HG02642 (cell line): ENCODE measurements at regions not wholly inside any gene's neighbourhood (a gene's known extent, or its start where the extent isn't known, plus 50 kb on each side); places are given as distances from the start of the nearest gene placed in this dataset.
"Not testable (repeated sequence)": the region's sequence is repeated elsewhere in the genome, so short reads cannot be mapped to it uniquely, and the experiment has no call there.

ENCODE experiments used
- ATAC-seq: cut with Tn5 transposase; IDR thresholded peaks from one replicate; pipeline ENCODE4 v1.9.1; 2021; ENCODE audit warnings: mild to moderate bottlenecking; ENCODE audit not compliant: unreplicated experiment, poor library complexity

DNA sequence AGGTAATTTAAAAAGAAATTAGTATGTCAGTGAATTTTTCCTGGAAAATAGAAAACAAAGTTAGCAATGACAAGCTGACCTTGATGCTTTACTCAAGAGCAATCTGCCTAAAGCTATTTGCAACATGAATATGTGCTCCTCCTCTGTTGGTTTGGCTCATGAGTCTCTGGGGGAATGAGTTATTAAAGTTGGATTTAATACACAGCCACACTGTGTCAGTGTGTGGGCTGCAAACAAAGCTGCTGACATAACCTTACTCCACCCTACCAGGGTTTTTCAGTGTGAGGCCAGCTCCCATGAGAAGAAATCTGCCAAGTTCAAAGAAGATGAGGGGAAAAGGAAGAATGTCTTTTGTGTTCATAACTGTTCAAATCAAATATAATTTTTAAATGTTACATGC lies 280.5 kb downstream of the TLL1 start:
- no peak for ATAC-seq

DNA sequence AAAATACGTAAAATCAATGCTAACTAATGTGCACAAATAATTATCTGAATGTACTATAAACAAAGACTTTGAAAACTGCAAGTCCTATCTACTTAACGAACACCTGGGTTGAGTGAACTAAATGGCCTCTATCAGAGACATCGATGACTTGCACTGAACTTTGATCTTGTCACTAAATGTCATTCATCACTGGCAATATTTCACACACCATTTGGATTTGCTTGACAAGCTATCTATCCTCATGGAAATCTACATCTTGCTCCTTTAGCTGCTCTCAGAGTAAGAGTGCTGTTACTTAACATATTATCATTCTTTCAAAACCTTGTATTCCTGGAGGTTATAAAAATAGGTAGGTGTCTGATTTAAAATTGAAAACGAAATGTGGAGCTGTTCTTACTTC lies 289.3 kb downstream of the TLL1 start:
- ATAC-seq = no peak

DNA sequence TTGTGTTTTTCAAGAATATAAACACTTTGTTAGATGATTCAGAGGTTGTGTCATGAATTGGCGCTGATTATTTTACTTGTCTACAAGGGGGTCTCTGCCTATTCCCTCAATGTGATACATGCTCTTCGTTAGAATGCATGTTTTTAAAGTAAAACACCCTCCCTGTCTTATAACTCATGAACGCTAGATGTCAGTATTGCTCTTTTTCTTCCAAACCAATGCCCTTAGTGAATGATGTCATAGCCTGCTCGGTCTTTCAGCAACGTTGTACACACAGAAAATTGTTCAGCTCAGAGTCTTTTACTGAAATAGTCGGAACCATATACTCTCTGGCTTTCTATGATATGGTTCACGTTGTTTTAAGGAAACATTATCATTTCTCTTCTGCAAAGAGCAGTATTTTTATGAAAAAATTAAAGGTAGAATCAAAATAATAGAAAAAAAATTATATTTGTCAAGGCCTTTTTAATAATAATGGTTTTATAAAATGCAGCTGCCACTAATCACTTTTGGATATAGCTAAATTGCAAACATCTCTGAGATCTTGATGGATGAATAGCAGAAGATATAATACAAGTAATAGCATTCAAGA lies 292.9 kb downstream of the TLL1 start:
- ATAC-seq = peak; percentile 99

DNA sequence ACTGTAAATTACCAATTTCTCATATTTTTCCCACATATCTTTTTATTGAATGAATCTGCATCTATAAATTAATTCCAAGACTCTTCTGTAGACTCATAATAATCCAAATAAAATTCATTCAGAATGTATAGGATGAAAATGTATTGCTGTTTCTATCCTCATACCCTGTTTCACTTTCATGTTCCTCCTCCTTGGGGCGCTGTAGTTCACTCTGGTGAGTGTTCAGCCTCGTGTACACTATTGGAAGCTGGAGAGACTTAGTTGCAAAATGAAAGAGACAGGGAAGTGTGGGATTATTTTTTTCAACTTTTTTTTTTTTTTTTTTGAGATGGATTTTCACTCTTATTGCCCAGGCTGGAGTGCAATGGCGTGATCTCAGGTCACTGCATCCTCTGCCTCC lies 296.1 kb downstream of the TLL1 start:
- ATAC-seq = no peak

DNA sequence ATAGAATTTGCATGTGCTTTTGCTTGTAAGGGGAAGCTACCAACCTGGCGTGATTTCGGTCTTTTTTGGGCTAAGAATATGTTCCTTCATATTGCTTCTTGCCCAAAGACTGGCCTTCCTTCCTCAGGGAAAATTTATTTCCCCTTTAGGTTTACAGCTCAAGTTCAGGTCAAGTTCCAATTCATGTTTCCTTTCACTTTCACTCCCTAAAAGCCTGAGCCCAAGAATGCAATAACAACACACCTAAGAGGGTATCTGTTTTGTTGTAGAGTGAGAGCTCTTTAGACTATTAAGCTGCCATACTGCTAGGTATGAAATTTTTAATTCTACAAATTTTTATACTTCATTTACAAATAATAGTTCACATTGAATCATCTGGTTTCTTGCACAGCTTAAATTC lies 299.6 kb downstream of the TLL1 start:
- no peak for ATAC-seq

DNA sequence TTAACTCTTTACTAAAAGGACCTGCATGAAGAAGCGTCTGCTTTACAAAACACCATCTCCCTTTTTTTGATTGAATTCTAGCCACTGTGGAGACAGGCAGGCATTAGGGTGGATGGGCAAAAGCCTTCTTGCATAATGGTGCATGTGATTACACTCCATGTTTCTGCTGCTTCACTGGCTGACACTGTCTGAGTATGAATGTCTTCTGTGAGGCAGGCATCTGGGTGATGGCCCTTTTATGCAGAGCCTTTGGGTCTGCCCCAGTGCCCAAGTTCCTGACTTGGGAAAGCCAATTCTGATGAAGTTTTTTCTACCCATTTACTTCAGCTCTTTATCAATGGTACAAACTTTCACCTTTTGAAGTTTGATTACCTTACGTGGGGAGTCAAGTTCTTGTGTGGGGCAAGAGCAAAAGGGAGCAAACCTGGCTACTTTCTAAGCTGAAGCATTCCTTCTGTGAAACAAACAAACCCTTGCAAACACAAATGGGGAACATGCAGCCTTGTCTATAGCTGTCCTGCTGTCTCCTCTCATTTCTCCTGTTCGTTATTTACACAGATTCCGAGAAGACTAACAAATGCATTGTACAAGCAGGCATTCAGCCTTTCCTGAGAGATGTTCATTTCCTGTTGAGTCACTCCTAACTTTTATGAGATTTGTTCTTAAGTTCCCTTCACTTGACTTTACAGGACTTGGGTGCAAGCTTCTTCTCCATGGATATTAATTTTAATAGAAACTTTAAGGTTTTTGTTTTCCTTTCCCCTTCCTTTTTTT lies 301.9 kb downstream of the TLL1 start:
- no peak for ATAC-seq

DNA sequence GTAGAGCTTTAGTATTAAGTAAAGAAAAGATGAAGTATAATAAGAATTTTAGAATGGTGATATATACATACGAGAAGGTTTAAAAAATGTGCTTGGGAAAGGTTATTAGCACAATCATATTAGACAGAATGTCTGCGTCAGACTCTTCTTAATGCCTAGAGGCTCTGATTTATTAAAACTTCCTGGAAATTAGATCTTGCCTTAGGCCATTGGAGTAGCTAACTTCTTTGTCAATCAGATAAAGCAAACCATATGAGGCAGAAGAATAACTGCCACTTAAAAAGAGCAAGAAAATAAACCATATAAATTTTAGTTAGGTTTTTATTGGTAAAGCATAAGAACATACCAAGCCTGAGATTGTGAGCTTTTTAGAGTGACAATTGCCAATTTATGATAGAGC lies 309.1 kb downstream of the TLL1 start:
- no peak for ATAC-seq

DNA sequence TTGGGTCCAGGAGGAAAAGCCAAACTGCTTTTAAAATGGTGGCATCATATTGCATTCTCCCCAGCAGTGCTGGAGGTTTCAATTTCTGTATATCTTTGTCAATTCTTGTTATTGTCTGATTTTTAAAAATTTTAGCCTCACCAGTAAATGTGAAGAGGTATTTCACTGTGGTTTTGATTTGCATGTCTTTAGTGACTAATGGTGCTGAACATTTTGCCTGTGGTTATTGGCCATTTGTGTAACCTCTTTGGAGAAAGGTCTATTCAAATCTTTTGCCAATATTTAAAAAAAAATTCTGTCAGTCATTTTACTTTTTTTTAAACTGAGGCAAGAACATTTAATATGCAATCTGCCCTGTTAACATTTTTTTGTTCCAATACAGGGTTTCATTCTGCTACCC lies 322.1 kb downstream of the TLL1 start:
- no peak for ATAC-seq

DNA sequence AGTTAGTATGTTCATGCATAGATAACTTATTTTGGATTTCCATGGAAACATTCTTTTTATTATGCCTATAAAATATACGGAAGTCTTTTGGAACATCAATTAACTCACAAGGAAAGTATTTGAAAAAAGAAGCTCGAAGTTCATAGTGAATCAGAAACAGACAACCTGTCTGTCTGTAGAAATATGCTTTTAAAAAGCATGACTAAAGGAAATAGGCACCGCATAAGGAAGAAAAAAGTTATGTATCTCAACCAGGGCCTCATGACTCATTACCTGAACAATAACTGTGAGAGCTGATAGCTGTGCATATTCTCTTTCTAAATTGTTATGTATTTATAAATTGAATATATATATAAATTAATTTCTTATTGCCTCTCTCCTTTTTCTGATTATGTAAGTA lies 324.1 kb downstream of the TLL1 start:
- no peak for ATAC-seq

DNA sequence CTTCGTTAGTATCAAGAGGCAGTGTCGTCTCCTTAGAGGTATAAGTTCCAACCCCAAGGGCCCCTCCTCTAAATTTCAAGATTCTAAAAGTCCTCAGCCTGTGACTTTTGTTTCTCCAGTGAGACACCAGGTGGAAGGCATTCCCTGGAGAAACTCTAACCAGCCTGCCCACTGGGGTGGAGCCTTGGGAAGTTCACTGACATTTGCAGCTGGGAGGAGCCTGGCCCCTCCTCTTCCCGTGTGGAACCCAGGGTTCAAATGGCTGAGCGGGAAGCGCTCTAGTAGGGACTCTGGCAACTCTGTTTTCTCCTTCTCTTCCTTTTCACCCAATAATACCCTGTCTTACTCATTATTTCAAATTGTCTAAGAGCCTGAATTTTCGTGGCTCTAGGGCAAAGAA lies 325.0 kb downstream of the TLL1 start:
- ATAC-seq = no peak

DNA sequence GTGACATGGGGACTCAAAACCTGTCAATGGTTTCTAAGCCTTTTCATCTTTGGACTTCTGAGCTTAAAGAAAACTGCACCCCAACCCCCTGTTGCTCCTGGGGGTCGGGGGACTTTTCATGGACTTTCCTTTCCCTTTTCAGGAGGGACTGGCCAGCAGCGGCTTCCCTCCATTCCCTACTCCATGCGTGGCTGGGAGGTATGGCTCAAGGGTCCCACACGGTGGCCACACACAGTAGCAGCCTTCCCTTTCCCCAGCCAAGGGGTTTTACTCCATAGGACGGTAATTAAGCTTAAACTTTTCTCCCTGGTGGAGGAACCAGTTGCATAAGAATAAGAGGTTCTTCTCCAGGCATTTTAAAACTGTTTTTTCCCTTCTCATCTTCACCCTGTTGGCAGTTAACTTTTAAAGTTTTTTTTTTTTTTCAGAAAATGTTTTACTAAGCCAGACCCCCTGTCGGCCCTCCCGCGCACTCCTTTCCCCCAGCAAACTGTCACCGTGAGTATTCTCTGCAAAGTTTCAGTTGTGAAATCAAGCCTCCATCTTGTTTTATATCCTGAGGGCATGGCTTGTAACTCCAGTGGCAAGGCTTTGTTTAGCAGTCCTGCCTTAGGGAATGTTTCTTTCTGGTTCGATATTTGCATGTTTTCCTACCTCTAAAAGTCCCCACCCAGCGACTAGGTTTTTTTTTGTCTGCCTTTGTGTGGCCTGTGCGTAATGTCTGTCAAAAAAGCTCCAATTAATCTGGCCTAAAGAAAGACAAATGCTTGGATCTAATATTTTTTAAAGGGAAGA lies 325.7 kb downstream of the TLL1 start:
- no peak for ATAC-seq

DNA sequence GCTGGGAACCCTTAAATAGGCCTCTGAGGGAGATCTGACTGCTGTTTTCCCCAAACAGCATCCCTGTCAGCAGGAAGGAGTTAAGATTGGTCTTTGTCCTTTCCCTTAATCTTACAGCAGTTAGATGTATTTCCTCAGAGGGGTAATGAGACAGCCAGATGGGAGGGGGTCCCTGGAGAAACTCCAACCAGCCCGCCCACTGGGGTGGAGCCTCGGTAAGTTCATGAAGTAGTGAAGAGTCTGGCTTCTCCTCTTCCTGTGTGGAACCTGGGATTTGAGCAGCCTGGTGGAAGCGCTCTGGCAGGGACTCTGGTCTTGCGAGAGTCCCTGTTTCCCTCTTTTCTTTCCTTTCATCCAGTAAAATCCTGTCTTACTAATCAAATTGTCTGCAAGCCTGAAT lies 330.0 kb downstream of the TLL1 start:
- no peak for ATAC-seq

DNA sequence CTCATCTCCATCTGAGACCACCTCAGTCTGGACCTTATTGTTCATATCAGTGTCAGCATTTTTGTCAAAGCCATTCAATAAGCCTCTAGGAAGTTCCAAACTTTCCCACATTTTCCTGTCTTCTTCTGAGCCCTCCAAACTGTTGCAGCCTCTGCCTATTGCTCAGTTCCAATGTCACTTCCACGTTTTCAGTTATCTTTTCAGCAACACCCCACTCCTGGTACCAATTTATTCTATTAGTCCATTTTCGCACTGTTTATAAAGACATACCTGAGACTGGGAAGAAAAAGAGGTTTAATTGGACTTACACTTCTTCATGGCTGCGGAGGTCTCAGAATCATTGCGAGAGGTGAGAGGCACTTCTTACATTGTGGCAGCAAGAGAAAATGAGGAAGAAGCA lies 339.3 kb downstream of the TLL1 start:
- not testable (repeated sequence) for ATAC-seq

DNA sequence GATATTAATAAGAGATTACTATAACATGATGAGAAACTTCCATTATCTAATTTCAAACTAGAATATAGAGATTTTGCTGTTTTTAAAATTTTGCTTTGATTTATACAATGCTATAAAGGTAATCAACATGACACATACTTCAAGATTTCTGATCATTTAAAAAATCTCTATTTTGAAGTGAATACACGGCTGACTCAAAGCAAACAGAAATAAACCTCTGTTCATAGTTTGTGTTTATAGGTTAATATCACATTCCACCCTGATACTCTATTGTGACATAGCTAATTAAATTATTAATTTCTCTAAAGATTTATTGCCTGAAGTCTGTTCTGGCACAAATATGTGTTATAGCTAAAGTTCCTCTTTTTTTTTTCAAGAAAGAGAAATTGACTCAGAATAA lies 349.2 kb downstream of the TLL1 start:
- ATAC-seq = no peak

DNA sequence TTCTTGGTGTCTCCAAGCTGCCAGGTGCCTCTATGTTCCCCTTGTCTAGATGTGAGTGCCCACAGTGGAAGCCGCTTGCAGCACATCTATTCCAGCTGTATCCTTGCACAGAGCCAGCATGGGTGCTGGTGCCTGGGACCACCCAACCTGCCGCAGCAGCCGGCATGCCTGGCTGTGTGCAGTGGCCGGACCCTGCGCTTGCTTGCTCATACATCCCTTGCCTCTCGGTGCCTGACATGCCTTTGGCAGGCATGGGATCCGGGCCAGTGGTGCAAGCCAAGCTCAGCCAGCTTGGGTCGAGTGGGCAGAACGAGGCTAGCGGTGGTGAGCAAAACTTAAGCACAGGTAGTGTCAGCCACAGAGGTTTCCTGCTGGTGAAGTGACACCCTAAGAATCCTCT lies 355.1 kb downstream of the TLL1 start:
- no peak for ATAC-seq

DNA sequence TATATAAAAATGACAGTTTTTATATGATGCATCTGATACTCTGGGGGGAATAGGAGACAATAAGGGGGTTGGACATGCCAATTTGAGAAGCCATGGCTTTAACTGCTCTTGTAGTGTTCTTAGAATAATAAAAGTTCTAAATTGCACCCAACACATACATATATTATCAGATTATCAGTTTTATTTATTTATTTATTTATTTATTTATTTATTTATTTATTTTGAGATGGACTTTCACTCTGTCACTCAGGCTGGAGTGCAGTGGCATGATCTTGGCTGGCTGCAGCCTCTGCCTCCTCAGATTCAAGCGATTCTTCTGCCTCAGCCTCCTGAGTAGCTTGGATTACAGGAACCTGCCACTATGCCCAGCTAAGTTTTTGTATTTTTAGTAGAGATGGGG lies 356.8 kb downstream of the TLL1 start:
- ATAC-seq = no peak

DNA sequence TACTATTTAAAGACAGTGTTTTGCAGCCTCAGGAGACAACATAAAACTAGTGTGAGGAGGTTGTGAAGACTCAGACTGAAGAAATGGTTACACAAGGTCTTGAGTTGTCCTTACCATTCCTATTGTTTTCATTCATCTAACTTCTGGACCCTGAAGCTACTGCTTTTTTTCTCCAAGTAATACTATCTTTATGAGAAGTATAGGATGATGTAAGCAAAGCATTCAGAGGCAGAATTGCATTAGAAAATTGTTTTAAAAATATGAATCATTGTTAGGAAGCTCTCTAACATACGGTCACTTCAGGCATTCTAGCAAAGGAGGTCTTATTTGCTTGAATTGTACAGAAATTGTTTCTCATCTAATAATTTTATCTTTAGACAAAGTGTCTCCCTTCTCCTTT lies 357.8 kb downstream of the TLL1 start:
- no peak for ATAC-seq

DNA sequence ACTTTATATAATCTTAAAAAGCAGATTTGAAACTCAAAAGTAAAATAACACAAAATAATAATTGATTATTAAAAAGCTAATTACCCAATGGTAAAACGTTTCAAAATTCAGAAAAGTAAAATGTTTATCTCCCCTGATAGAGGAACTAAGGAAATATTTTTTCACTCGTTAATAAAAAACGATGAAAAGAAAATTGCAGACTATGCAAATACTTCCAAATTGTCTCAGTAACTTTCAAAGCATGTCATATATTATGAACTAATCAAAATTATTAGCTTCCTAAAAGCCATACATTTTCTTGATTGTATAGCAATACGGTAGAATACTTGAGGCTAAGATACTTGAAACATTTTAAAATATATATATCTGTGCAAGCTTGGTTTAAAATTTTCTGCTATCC lies 366.3 kb downstream of the TLL1 start:
- no peak for ATAC-seq

DNA sequence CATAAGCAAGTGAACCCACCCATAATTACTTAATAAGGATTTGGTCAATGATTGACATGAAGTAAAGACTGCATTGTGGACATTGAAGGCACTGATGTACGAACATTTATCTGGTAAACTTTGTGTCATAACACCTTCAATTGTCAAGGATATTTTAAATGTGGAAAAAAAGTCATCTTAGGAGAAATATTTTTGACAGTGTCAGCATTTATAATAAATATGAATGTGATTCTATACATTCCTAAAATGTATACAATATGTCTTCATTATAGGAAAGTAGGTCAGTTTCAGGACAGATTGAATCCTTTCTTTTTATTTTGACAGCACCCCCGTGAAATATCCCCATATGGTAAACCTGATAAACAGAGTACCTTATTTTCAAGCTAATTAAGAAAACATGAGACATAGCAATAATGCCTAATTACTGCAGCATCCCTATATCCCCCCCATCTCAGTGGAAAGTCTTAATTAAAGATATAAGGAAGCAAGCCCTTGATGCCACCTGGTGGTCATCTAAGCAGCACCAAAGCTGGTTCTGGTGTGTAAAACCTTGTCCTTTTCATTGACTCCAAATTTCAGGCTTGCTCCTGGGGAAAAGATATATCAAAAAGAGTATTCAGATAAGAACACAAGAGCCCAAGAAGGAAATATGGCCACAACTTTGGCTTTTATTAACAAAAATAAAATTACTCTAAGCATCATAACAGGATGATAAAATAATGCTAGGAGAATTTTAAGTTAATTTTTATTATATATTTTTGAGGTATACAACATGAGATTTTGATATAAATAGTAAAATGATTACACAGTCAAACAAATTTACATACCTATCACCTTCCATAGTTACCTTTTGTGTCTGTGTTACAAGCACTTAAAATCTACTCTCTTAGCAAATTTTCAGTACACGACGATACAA lies 379.7 kb downstream of the TLL1 start:
- no peak for ATAC-seq

DNA sequence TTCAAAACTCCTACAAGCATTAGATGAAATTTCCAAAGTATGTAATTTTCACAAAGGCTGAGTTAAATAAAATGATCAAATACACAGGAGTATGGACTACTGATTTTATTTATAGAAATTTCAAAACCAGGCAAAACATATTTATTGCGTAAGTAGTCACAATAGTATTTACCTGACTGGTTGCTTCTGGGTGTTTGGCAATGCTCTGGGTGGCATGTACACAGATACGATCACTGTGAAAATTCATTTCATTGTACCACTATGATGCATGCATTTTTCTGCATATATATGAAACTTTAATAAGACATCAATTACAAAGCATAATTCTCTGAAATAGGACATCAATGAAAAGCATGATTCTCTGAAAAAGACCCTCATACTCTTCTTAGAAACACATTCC lies 384.2 kb downstream of the TLL1 start:
- no peak for ATAC-seq

DNA sequence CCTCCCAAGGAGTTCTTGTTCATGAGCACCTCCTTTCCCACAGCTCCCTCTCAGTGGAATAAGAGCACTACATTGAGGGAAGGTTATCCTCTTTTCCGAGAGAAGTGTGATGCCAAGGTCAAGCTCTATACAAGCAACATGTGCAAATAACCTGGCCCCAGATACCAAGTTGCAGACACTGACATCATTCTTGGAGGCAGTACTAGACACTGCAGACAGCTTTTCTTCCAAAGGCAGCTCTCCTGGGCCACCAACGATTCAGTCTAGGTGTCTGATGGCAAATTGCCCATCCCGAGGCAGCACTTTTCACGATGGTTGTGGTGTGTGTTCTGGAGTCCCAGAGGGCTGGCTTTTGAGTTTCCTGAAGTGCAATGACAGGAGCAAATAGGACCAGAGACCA lies 384.9 kb downstream of the TLL1 start:
- no peak for ATAC-seq
